Forelimb muscle (tissue), 1 donor: ENCODE measurements at regions not wholly inside any gene's neighbourhood (a gene's known extent, or its start where the extent isn't known, plus 50 kb on each side); places are given as distances from the start of the nearest gene placed in this dataset.
"Not testable (repeated sequence)": the region's sequence is repeated elsewhere in the genome, so short reads cannot be mapped to it uniquely, and the experiment has no call there.

Source experiments
- DNase-seq: peaks from one replicate; pipeline ENCODE4 v3.0.0-alpha.2; 2013; ENCODE audit warnings: low read depth

GRCh38 chr3:20648294-20648693 lies 462.3 kb upstream of the SGO1 start:
- DNase-seq: no peak

DNA sequence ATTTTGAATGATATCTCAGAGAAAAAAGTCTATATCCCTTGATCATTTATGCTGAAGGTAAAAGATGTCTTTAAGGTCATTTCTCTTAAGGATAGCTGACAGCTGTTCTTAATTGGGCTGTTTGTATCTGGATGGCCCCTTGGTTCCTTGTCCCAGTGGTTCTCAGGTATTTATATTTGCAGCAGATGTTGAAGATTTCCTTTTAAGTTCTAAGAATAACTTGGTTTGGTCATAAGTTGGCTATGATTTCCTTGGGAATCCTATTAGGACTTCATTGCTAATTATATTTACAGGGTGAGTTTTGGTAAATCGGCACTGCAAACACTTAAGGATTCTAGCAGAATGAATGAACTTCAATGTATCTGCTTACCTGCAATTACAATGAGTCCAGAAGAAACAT lies 460.4 kb upstream of the SGO1 start:
- DNase-seq: no peak

DNA sequence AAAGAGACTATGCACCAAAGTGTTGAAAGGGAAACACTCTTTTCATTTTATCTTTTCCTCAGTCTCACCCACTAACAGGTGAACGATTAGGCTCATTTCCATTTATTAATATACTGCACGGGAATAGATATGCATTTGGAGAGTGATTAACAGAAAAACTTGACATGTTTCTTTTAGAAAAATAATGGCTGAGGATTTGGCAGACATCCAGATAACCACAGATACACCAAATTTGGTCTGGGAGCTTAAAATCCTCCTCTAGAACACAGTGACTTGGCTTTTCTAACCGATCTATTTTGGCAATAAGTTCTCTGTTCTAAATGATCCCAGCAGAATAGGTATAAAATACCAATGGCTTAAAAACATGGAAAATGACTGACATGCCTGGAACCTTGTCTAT lies 459.3 kb upstream of the SGO1 start:
- no peak for DNase-seq

DNA sequence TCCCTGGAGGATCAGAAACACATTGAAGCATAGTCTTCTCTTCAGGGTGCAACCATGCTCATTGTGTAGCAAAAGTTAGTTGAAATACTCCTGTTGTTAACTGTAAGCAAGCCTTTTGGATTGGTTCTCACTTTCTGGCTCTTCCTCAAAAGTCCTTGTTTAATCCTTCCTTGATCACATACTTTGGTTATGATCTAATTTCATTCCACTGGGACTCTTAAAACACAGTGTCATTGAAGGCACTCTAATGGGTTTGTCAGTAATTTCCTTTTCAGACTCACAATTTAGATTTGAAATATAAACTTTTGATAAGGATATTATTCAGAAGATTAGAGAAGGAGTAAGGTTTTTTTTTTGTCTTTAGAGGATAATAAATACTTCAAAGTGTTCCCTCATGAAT lies 451.7 kb upstream of the SGO1 start:
- DNase-seq: no peak

DNA sequence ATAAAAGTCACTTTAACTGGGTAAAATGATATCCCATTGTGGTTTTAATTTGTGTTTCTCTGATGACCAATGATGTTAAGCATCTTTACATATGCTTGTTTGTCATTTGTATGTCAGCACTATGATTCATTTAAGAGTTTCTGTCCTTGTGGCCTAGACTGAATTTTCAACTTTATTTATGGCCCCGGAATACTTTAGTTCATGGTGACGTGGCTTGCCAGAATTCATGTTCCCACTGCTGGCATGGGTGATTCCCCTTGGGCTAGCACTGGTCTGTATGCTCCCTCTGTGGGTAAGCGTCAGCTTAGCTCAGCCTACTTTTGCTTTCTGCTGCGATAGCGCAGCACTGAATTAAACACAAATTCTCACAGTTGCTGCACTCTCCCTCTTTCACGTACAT lies 436.3 kb upstream of the SGO1 start:
- no peak for DNase-seq

DNA sequence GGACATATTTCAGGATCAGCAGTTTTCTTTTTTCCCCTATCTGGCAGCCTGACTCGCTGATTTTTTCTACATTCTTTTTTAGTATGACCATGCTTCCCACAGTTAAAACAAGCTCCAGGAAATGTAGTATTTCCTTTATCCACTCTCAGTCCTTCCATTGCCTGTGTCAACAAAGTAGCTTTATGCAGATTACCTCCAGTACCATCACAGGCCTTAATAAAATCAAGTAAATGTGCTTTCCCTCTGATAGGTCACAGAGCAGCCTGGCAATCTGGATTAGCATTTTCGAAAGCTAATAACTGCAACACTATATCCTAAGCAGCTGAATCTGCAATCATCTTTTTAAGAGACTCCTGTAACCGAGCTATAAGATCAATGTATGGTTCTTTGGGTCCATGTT lies 432.6 kb upstream of the SGO1 start:
- not testable (repeated sequence) for DNase-seq

DNA sequence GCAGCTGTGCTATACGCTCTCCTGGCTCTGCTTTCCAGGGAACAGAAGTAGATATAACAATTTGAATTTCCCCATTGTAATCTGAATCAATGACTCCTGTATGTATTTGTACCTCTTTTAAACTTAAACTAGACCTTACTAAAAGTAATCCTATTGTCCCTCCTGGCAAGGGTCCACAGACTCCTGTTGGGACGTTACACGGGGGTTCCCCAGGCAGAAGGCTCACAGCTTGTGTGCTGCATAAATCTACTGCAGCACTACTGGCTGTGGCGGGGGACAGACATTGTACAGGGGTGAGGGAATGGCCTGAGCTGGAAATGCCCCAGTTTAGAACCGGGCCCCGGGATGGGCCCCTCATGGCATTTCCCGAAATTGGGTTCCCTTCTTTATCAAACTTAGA lies 432.2 kb upstream of the SGO1 start:
- not testable (repeated sequence) for DNase-seq

DNA sequence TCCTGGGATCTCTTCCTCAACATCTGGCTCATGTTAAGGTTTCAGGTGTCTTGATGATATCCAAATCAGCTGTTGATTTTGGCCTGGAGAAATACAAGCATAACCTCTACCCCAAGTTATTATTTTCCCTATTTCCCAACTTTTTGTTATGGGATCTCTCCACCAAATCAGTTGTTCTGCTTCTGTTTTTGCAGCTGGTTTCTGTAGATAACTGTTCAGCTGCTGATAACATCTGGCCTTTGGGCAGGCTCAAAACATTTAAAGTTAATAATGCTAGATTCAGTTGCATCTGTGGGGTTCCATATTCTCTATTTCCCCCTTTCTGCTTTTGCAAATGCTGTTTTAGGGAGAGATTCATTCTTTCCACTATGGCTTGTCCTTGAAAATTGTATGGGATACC lies 430.0 kb upstream of the SGO1 start:
- DNase-seq: not testable (repeated sequence)

GRCh38 chr3:20608054-20608738 lies 422.2 kb upstream of the SGO1 start:
- no peak for DNase-seq

- no peak for DNase-seq
These were observed 418.7 kb upstream of the SGO1 start for GRCh38 chr3:20604659-20605058.

GRCh38 chr3:20589275-20589674 lies 403.3 kb upstream of the SGO1 start:
- no peak for DNase-seq

DNA sequence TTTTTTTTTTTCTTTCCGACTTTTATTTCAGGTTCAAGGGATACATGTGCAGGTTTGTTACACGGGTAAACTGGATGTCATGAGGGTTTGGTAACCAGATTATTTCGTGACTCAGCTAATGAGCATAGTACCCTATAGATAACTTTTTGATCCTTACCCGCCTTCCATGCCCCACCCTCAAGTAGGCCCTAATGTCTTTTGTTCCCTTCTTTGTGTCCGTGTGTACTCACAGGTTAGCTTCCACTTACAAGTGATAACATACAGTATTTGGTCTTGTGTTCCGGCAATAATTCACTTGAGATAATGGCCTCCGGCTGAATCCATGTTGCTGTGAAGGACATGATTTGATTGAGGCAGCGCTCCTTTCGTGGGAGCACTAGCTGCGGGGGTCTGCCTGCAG lies 402.8 kb upstream of the SGO1 start:
- DNase-seq: no peak

DNA sequence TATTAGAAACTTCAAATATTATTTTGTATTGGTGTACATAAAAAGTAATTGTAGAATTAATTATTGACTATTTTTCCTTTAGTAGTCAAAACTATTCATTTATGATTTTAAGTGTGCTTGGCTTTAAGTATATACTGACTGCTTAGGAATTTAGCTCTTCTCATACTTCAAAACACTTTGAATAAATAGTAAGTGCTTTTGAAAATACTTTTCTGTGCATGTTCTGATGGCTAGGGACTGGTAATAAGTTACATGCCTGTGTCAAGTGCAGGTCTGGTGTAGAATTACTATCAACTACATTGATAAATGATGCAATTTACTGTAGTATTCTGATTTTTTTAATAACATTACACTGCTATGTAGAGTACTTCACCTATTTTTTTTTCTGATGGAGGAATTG lies 397.6 kb upstream of the SGO1 start:
- DNase-seq: no peak

- no peak for DNase-seq
These were observed 390.2 kb upstream of the SGO1 start for GRCh38 chr3:20576228-20576627.

DNA sequence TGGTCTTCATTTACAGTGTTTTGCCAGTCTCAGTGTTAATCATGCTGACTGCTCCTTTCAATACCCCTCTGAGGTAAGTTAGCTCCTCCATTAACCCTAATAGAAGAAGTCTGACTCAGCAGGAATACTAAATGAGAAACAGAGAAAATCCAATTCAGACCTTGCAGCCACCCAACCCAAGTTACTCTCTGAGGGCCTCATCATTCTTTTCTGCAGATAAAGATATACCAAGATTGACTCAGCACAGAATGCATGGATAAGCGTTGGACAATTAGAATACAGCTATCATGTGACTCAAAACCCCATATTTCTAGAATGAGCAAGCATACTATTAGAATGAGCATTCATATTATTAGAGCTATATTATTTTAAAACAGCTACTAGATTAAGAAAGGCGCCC lies 389.1 kb upstream of the SGO1 start:
- DNase-seq: no peak

- no peak for DNase-seq
These were observed 388.7 kb upstream of the SGO1 start for GRCh38 chr3:20574746-20575145.

GRCh38 chr3:20573175-20573574 lies 387.2 kb upstream of the SGO1 start:
- no peak for DNase-seq

GRCh38 chr3:20572473-20572872 lies 386.5 kb upstream of the SGO1 start:
- no peak for DNase-seq

DNA sequence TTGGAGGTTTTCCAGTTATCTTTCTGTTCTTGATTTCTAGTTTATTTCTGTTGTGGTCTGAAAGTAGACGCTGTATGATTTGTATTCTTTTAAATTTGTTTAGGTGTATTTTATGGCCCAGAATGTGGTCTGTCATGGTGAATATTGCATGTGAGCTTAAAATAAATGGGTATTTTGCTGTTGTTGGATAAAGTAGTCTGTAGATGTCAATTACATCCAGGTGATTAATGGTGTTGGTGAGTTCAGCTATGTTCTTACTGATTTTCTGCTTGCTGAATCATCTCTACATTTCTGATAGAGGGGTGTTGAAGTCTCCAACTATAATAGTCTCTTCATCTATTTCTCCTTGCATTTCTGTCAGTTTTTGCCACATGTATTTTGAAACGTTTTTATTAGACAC lies 383.3 kb upstream of the SGO1 start:
- no peak for DNase-seq

DNA sequence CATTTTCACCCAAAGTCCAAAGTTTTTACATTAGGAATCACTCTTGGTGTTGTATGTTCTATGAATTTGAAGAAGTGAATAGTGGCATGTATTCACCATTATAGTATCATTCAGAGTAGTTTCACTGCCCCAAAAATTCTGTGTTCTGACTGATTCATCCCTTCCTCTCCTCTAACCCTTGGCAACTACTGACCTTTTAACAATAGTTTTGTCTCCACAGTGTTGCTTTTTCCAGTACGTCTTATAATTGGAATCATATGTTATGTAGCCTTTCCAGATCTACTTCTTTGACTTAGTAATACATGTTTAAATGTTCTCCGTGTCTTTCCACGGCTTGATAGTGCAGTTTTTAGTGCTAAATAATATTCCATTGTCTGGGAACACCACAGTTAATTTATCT lies 379.0 kb upstream of the SGO1 start:
- DNase-seq: no peak

GRCh38 chr3:20563985-20564384 lies 378.0 kb upstream of the SGO1 start:
- no peak for DNase-seq

DNA sequence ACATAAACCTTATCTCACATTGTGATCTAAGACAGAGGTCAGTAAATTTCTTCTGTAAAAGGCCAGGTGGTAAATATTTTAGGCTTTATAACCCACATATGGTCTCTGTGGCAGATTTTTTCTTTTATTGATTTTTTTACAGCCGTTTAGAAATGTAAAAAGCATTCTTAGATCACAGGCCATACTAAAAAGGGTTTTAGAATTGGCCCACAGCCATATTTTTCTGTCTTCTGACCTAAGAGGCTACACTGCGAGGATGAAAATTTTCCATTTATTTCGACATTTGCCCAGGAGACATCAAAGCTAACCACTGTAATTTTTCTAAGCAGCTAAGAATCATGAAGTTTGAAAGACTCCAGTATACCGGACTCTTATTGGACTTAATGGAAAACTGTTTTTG lies 377.2 kb upstream of the SGO1 start:
- no peak for DNase-seq

DNA sequence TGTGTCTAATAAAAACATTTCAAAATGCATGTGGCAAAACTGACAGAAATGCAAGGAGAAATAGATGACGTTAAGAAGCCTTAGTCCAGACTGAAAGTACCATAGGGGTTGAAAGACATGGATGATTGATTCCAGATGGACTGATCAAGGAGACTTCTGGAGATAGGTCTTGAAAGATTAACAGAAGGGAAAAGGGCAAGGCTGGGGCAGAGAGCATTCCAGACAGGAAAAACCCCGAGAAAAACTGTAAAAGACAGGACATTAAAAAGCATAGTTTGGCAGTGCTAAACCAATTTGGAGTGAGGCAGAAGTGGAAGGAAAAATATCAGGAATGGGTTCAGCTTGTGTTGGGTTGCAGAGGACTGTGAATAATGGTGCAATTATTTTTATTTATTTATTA lies 375.2 kb upstream of the SGO1 start:
- no peak for DNase-seq

GRCh38 chr3:20560446-20560845 lies 374.4 kb upstream of the SGO1 start:
- not testable (repeated sequence) for DNase-seq
